ENCODE measurements at regions not wholly inside any gene's neighbourhood (a gene's known extent, or its start where the extent isn't known, plus 50 kb on each side); places are given as distances from the start of the nearest gene placed in this dataset.
"Not testable (repeated sequence)": the region's sequence is repeated elsewhere in the genome, so short reads cannot be mapped to it uniquely, and the experiment has no call there.

- no peak for DNase-seq (ENCODE audit: low read depth in 2 of 2)
Observed at GRCh38 chr9:108283696-108284095, 572.1 kb downstream of the ACTL7B start.

DNA sequence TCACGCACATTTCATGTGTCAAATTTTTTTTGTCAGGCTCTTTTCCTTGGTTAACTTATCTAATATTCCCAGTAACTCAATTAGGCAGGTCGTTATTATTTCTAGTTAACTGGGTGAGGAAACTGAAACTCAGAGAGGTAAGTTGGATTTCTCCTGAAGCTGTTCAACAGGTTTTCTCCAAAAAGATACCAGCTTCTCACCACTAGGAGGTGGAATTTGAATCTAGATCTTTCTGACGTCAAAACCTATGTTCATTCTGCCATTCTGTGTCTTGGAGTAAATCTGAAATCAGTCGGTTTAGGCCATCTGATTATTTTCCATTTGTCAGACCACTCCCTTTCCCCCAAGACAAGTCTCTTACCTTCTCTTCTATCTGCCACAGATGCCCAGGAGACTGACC is 572.9 kb downstream of the ACTL7B start:
- DNase-seq (ENCODE audit: low read depth in 2 of 2), result no peak

- no peak for DNase-seq (ENCODE audit: low read depth in 2 of 2)
Observed at GRCh38 chr9:108281696-108282095, 574.1 kb downstream of the ACTL7B start.

- no peak for DNase-seq (ENCODE audit: low read depth in 2 of 2)
Observed at GRCh38 chr9:108278341-108278740, 577.4 kb downstream of the ACTL7B start.

- no peak for DNase-seq (ENCODE audit: low read depth in 2 of 2)
Observed at GRCh38 chr9:108277216-108277615, 578.6 kb downstream of the ACTL7B start.

- DNase-seq (ENCODE audit: low read depth in 2 of 2), result no peak
Observed at GRCh38 chr9:108275906-108276305, 579.9 kb downstream of the ACTL7B start.

- DNase-seq (ENCODE audit: low read depth in 2 of 2), result no peak
Observed at GRCh38 chr9:108274971-108275370, 580.8 kb downstream of the ACTL7B start.

DNA sequence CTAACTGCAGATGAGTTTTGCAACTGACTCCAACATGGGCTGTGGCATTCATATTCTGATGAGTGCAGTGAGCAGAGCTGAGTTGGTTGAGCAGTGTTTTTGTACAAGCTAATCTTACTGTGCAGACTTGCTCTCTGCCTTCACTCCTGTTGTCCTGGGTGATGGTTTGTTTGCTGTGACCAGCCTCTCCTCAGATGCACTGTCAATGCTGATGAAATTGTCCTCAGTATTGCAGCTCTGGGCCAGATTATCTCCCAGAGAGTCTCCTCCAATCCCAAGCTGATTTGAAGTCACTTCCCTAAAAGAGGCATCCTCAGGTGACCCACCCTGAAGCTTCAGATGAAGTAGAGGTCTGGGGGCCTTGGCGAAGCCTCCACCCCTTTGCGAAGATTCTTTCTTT is 581.8 kb downstream of the ACTL7B start:
- DNase-seq (ENCODE audit: low read depth in 2 of 2), result no peak

- no peak for DNase-seq (ENCODE audit: low read depth in 2 of 2)
Observed at GRCh38 chr9:108272349-108272899, 583.4 kb downstream of the ACTL7B start.

- DNase-seq (ENCODE audit: low read depth in 2 of 2), result no peak
Observed at GRCh38 chr9:108271646-108272348, 584.0 kb downstream of the ACTL7B start.

- no peak for DNase-seq (ENCODE audit: low read depth in 2 of 2)
Observed at GRCh38 chr9:108271236-108271635, 584.5 kb downstream of the ACTL7B start.

- DNase-seq (ENCODE audit: low read depth in 2 of 2), result no peak
Observed at GRCh38 chr9:108270561-108270960, 585.2 kb downstream of the ACTL7B start.

DNA sequence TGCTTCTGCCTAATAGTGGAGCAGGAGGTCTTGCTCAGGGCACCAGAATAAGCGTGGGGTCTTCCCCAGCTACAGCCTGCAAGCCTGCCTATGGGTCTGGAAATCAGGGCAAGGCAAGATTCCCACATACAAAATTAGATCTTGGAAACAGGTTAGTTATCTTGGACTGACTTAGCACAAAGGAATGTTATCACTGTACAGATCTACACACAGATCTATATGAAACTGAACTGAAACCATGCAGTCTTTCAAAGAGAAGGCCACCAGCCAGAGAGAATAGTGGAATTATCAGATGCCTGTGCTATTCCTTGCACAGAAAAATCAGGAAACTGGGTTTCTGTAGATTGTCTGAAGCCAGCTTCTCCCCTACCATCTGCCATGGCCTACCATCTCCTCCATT is 585.7 kb downstream of the ACTL7B start:
- DNase-seq (ENCODE audit: low read depth in 2 of 2), result no peak

GRCh38 chr9:108269371-108269770 is 586.4 kb downstream of the ACTL7B start:
- DNase-seq (ENCODE audit: low read depth in 2 of 2), result no peak

DNA sequence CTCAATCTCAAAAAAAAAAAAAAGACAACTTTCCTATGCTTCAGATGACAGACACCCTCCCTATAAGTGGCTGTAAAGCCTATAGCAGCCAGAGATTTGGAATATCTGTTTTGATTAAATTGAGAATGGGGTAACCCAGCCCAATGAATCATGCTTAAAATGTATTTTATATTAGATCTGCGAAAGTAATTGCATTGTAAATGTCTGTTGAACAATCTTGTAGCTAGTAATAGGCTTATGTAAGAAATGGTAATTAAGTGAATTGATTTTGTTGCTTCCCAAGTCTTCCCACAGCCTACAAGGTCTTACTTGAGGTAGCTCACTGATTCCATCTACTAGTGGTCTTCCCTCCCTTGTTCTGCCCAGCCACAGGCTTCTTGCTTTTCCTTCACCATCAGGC is 590.7 kb downstream of the ACTL7B start:
- DNase-seq (ENCODE audit: low read depth in 2 of 2), result no peak

GRCh38 chr9:108264093-108264492 is 591.7 kb downstream of the ACTL7B start:
- no peak for DNase-seq (ENCODE audit: low read depth in 2 of 2)

- DNase-seq (ENCODE audit: low read depth in 2 of 2), result no peak
Observed at GRCh38 chr9:108262836-108263235, 593.0 kb downstream of the ACTL7B start.

- DNase-seq (ENCODE audit: low read depth in 2 of 2), result no peak
Observed at GRCh38 chr9:108259917-108260675, 595.7 kb downstream of the ACTL7B start.

DNA sequence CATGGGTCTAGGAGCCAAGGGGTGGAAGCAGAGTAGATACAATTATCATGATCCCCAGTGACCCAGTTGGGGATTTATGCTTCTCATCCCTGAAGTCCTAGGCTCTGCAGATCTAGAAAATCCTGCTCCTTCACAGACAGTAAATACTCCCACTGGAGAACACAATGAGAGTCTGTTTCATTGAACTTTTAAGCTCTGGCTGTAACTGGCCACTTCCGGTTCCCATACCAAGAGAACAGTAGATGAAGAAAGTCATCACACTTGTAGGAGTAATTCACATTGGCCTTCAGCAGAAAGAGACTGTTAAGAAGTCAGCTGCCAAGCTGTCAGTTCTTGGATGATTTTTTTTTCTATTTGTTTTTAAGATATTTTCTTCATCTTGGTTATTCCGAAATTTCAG is 597.1 kb downstream of the ACTL7B start:
- DNase-seq (ENCODE audit: low read depth in 2 of 2), result no peak

- DNase-seq (ENCODE audit: low read depth in 2 of 2), result no peak
Observed at GRCh38 chr9:108257382-108257781, 598.4 kb downstream of the ACTL7B start.

GRCh38 chr9:108254236-108254635 is 601.5 kb downstream of the ACTL7B start:
- DNase-seq (ENCODE audit: low read depth in 2 of 2), result no peak

DNA sequence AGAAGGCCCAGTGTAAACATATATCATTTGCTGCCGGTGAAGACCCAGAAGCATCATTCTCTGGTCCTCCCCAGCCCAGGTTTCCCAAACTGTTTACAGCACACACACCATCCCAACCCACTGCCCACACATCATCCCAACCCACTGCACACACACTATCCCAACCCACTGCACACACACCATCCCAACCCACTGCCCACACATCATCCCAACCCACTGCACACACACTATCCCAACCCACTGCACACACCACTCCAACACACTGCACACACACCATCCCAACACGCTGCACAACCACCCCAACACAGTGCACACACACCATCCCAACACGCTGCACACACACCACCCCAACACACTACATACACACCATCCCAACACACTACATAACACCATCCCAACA is 608.4 kb downstream of the ACTL7B start:
- DNase-seq (ENCODE audit: low read depth in 2 of 2), result not testable (repeated sequence)

- no peak for DNase-seq (ENCODE audit: low read depth in 2 of 2)
Observed at GRCh38 chr9:108245901-108246300, 609.9 kb downstream of the ACTL7B start.

Measured in stimulated activated CD8-positive, alpha-beta memory T cell treated with anti-CD3 and anti-CD28 coated beads, Interleukin-7, amount 100 ng/mL, for 1 hour (primary cell).